Activated CD4-positive, alpha-beta T cell treated with anti-CD3 and anti-CD28 coated beads, Interleukin-10, Interleukin-2, amounts not matched to agents 100 ng/mL and 50 ng/mL, durations not matched to agents 16 hours and 8 hours (primary cell): ENCODE measurements at regions not wholly inside any gene's neighbourhood (a gene's known extent, or its start where the extent isn't known, plus 50 kb on each side); places are given as distances from the start of the nearest gene placed in this dataset.

Experiments used
- DNase-seq: peaks from one replicate; pipeline ENCODE4 v3.0.0-alpha.2; 2020

DNA sequence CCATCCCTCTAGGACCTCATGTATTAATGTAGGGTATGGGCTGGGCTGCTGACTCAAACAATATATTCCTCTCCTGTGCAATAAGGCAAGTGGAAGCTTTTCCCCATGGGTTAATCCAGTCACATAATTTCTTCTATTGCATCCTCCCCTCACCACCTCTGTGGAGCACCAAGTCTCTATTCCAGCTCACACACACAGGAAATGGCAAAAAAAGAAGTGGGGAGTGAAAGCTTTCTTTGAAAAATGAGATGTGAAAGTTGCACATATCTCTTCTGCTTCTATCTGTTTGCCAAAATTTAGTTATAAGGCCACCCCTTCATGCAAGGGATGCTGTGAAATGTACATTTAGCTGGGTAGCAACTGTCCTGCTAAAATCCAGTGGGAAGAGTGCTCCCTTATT is 121.3 kb downstream of the CDC42EP3 start:
- no peak for DNase-seq

DNA sequence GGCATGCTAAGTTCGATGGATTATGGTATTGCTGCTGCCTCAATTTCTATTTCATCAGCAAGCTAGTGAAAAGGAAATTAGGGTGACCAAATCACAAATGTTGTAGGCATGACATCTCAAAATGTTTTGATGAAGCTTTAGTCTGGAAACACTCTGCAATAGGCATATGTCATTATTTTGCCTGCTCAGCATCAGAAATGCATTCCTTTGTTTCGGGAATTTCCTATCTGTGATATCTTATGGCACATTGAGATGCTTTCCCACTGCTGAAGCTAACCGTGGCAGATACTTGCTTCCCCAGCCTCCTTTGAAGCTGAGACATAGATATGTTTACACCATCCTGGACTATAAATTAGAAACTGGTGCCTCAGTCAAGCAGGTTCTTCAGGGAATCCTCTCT is 119.7 kb downstream of the CDC42EP3 start:
- no peak for DNase-seq

DNA sequence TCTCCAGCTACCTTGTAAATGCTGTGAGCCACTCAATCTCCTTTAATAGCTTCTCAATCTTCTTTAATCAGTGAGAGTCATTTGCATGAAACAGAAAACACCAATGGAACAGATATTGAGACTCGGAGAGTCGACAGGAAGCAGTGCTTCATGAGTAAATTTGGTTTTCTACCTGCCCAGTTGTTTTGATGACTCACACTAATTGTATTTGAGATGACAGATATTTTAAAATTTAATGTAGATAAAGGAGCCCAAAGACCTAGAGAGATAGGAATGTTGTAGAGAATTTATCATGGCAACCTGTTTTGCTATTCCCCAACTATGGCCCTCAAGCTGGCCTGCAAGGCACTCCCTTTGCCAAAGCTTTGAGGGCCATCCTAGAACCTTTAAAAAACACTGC is 119.1 kb downstream of the CDC42EP3 start:
- peak; percentile 31 for DNase-seq

DNA sequence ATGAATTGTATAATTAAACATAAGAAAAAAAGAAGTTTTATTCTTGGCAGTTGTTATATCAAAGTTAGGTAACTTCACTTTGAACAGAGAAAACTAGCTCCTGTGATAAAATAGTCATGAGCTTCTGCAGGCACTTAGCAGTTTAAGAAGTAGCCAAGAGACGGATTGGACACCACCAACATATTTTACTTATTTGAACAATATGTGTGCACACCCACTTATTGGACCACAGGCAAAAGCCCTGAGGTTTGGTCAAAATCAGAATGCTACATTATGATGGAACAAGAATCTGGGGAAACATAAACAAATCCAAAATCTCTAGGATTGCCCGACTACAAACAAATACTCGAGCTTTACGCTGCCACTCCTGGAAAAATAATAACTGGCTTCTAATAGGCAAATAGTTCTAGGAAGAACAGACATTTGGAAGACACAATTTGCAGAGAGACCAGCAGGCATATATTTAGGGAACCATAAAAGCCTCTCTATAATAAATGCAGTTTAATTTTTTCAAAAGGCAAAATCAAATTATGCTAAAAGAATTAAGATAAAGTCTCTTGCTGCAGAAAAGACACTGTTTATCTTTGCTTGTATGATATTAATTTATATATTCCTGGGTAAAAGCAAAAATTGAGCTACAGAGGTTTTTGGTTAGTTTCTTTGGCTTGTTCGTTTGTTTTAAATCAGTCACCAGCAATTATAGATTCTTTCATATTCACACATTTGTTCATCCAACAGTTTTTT is 117.9 kb downstream of the CDC42EP3 start:
- no peak for DNase-seq

DNA sequence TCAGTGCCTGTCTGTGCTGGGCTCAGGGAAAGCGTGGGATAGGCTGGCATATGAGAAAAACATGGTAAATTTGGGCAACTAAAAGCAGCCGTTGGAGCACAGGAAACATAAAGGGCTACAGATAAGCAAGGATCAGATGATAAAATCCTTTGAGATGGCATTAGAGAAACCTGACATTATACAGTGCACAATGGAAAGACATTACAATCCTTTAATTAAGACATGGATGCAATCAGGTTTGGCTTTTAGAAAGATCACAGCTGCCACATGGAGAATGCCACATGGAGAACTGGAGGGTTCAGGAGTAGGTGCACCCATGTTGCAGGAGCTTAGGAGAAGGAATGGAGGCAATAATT is 117.3 kb downstream of the CDC42EP3 start:
- no peak for DNase-seq

DNA sequence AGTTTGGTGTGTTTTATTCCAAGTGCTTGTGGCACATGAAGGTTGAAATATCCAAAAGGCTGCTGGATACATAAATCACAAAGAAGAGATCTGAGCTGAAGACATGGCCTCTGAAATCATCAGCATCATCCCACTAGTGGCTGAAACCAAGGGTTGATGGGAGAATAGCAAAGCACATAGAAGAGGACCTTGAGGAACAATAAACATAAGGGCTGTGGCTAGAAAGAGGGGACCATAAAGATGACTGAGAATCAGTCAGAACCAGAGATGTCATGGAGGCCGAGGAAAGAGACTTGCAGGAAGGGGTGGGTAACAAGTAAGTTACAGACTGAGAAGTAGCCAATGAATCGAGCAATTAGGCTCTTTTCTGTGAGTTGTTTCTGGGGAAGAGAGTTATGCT is 116.8 kb downstream of the CDC42EP3 start:
- DNase-seq, result no peak

DNA sequence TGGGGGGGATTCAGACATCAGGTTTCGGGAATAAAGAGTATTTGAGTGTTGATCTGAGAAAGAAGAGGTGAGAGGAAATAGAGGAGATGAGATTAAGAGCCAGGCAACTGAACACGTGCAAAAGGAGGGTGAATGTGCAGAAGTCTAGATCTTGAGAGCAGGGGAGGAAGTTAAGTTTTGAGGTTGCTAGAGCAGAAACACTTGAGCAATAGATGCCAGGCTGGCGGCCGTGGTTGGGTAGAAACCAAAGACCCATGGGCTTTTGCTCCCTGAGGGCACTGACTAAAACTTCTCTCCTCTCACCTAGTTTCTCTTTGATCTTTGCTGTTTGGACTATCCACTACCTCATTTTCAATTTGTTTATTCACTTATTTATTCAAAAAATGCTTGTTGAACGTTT is 116.0 kb downstream of the CDC42EP3 start:
- DNase-seq, result peak; percentile 53

DNA sequence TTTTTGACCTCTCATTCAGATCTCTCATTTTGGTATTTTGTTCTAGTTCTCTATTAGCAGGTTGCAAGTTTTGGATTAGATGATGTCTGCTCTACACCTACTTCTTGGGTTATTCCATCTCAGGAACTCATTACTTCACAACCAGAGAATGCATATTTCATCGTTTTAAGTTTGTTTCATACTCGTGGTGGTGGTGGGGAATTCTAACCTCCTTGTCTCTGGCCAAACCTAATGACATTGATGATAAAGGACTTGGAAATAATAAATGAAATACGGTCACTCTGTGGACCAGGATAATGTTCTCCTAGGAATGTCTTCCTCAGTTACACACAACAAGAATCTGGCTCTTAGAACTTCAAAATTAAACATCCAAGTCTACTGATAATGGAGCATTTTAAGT is 115.2 kb downstream of the CDC42EP3 start:
- no peak for DNase-seq

DNA sequence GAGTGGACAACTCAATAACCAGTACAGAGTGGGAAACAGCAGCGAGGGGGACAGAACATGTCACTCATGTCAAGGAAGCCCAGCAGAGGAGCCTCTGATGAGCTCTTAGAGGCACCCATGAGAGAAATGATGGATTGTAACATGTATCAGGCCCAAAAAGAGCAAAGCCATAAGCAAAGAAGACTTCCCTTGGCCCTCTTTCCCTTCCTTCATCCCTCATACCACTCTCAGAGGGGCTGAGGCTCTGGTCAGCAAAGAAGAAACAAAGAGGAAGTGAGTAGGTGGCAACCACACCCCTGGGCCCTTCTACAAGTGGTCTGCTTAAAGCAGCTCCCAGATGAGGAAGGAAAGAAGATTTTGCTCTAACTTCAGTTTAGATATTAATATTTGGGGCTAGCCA is 112.8 kb downstream of the CDC42EP3 start:
- no peak for DNase-seq

DNA sequence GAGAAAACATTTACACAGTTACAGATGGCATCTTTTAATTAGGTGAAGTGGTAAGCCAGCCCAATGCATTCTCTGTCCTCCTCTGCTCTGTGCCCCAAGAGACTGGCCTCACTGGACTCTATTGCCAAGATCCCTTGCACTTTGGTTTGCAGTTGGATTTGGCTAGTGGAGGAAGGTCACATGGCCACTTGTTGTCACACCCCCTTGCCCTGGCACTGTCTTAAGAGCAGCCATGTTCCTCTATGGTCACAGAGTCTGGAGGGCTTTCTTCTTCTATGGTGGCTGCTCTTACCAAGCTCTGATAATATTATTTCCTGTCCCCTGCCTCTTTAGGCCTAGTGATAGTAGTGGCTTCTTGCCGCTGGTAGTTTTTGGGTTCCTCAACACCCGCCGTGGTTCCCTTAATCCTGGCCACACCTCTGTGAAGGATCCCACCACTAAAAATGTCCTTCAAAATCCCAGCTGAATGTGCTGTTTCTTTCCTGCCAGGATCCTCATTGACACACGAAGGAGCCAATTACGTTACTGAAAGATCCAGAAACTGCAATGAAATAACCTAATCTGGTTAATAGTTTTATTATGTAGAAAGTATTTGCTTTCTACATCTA is 111.1 kb downstream of the CDC42EP3 start:
- DNase-seq, result no peak

DNA sequence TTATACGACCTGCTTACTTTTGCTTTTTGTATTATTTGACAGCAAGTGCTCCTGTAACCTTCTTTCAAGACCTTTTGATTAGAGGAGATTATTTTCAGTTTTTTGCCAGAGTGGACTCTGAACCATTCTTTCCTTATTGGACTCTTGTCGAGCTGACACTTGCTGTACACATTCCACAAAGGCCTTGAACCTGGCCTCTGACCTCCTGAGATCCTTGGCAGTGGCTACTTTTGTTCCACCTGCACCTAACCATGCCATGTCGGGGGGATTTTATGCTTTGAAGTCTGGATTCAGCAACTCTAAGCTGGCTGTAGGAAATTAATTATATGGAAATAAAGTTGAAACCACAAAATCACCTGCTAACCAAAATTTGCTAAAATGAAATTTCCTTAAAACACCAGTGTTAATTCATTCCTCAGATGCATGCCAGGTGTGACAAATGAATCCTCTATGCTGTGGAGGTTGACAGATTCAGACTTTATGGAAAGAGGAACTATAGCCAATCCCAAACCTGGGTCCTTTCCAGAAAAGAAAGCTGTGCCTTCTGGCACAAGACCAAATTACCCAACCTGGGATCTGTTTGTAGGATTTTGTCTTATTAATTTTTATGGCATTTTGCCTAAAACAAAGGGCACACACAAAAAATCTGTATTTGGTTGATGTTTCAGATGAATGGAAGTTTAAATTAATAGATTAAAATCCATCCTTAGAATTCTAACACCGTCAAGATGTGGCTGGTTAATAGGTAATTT is 110.4 kb downstream of the CDC42EP3 start:
- DNase-seq, result no peak

DNA sequence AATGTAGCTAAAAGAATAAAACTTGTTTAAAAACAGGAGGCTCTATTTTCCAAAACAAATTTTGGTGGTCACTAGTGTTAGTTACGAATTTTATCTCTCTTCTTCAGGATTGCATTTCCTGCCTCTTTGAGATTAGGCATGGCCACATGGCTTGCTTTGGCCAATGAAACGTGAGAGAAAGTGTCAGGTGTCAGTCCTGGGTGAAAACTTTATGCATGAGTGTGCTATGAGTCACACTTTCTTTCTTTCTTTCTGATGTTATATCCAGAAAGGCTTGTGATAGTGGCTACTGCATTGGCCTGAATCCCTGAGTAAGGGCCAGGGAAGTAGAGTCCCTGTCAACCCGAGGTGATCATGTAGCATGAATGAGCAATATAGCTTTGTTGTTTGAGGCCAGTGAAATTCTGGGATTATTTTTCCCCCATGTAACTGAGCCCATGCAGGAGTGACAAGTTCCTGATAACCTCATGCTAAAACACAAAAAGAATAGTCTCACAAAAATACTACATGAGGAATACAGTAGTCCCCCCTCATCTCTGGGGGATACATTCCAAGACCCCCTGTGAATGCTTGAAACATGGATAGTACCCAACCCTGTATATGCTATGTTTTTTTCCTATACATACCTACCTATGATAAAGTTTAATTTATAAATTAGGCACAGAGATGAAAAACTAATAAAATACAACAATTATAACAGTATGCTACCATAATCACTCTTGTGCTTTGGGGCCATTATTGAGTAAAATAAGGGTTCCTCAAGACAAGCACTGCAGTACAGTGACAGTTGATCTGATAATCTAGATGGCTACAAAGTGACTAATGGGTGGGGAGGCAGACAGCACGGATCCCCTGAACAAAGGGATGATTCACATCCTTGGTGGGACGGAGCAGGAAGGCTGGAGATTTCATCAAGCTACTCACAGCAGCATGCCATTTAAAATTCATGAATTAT is 109.5 kb downstream of the CDC42EP3 start:
- DNase-seq, result peak; percentile 79

DNA sequence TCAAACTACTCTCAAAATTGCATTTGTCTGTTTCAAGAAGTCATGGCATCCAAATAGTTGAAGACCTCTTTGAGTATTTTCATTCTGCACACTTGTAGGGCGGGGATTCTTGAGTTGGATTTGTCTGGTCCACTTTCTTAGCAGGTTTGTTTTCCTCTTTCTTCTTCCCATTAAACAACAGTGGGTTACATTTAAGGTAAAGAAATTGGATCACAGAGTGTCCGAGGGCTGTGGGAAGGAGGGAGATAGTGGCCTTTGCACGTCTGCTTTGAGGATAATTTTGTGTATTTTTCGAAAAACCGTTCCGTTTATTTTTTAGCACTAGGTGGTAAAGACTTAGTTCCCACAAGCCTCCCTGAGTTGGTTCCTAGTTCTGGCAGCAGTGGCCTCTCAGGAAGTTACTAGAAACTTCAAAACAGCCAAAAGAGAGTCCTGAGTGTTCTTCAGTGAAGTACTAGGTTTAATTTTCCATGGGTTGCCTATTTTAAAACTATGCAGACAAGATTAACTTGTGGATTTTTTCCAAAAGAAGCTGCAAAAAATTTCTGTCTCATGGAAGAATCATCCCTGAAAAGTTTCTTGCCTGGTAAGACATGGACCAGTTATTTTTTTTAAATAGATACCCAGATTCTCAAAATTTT is 107.9 kb downstream of the CDC42EP3 start:
- no peak for DNase-seq

DNA sequence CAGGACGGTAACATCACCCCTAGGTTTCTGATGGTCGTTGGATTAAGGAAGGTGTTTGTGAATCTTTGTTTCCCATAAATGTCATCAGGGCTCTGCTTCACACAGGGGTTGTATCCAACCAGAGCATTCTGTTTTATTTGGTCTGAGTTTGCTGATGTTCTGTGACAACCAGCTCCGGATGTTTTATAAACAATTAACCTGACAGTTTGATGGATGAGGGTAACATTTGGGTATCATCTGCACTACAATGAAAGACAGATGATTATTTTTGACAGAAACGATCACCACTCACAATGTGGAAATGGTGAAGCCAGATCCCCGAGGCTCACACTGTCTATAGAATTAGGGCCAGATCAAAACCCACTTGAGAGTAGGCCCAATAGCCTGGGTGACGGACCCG is 107.1 kb downstream of the CDC42EP3 start:
- no peak for DNase-seq

DNA sequence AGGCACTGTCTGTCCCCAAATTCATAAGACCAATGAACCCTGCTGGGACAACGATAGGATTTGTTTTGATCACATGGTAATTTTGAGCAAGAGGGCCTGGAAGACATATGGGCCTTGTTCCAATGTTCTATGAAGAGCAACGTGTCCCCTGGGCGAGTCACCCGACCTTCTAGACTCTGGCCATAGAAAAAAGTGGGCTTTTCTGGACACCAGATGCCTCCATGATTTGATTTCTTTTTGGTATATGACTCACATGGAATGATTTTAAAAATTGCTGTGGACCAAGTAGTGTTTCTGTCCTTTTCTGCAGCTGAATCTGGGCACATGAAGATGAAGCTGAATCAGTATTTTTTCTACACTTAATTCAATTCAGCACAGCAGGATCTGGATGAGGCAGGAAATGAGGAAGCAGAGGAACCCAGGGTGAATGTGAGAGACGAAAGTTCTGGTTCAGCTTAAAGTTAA is 104.9 kb downstream of the CDC42EP3 start:
- no peak for DNase-seq

DNA sequence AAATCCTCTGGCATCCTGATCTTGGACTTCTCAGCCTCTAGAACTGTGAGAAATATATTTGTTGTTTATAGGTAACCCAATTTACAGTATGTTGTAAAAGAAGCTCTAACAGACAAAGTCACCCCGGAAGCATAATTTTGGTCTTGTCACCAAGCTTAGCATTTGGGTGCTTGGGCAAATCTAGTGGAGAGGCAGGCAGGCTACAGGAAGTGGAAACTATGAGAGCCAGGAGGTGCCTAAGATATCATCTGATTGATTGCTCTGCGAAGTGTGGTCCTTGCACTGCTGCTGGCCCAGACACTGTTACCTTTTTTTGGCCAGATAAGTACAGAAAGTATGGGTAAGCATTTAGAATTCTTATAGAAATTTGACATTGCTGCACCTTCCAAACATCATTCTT is 102.9 kb downstream of the CDC42EP3 start:
- peak; percentile 57 for DNase-seq

DNA sequence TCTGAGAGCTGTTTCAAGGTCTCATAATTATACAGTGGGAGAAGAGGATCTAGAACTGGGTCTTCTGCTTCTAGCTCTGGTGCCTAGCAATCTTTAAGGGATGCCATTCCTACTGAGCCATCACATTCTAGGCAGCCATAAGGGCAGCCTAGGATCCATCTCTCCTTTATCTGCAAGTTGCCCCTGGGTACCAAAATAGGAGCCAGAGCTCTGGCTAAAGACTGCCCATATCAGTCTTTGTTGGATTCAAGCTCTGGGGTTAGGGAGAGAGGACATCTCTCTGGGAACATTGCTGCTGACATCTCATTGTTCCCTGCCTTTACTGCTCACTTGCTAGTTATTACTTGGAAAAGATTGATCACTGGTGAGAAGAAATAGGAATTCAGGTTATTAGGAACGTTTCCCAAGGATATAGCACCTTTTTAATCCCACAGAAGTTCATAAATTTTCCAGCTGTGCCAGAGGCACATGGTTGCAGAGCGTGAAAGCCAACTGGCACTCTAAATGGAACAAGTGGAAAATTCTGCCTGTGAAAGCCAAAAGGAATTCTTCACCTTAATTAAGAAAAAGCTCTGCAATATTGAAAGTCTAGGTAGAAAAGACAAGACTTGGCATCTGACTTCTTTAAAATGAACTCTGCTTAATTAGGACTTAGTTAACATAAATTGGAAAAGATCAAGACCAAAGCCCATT is 102.2 kb downstream of the CDC42EP3 start:
- DNase-seq, result no peak

DNA sequence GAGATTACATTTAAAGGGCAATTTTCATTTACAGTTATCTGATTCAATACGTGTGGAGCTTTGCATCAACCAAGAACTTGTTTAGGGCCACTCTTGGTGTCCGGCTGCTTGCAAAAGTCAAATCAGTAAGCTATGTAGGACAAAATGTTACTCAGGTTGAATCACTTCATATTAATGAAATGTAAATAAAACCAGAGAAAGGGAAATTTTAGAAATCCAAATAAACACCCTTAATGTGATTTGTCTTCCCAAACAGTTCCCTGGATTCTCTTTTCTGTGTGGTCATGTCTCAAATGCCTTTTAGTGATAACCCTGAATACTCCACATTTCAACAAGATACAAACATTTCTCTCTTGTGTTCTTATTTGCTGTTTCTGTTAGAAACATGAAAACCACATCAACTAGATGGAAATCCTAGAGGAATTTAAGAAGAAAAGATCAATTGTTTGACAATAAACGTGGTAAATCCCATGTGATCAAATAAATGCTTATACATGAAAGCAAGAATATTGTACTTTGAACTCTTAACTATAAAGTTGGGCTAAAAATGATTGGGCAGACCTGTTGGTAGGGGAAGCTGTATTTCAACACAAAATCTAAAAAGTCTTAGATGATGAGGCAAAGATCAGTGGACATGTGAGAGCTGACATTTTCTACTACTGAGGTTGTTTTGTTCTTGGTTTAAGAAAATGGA is 101.3 kb downstream of the CDC42EP3 start:
- DNase-seq, result no peak

DNA sequence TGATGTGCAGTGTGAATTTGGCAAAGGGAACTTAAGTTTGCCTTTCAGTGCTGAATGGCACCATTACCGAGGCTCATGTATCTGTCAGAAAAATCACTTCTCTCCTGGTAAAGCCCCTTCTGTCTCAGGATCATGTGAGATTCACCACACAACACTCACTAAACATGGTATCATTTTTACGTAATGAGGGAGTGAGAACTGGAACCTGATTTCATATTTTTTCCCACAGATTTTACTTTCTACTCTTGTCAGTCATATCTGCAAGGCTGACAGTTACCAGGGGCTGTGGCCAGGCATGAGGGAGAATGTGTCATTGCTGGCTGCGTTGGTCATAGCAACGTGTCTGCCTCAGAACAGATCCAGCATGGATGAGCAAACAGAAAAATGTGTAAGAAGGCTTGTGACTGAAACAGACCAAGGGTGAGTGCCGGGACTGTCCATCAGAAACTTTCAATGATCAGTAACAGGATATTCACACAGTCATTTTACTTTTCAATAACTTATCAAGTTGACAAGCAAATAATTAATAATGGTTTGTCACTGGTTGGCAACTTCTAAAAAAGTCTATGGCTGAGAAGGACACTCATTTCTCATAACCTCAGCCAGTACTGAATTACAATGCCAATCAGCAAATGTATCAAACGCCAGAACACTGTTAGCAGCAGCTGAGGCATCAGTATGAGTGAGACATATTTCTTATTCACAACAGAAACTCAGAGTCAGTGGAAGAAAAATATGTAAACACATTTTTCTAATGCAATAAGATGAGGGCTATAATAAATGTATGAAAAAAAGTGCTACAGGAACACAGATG is 100.5 kb downstream of the CDC42EP3 start:
- peak; percentile 94 for DNase-seq

DNA sequence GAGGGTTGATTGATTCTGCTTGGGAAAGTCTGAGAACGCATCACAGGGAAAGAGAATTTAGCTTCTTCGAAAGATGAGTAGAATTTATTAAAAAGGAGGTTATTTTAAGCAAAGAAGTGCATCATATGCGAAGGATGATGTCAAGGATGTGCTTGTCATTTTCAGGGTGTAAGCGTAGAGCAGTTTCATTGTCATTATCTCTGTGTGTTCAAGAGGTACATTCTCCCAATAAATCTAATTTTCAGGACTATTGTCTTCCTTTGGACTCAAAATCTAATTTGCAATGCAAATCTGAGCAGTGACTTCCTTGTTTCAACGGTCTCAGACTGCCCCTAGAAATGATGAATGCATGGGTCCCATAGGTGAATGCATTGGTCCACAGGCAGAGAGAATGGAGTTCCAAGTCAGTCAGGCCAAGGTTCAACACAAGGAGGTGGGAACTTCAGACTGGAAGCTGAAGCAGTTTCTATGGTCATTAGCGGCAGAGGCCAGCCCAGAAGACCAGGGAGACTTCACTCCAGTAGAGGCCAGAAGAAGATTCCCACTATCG is 99.8 kb downstream of the CDC42EP3 start:
- no peak for DNase-seq
